ENCODE measurements at regions not wholly inside any gene's neighbourhood (a gene's known extent, or its start where the extent isn't known, plus 50 kb on each side); places are given as distances from the start of the nearest gene placed in this dataset.

- no peak for DNase-seq (ENCODE audit: low read depth)
Measured at GRCh38 chr2:52940101-52940500, 827.5 kb upstream of the CHAC2 start.

GRCh38 chr2:52939250-52939649 is 828.4 kb upstream of the CHAC2 start:
- no peak for DNase-seq (ENCODE audit: low read depth)

GRCh38 chr2:52936029-52936428 is 831.6 kb upstream of the CHAC2 start:
- no peak for DNase-seq (ENCODE audit: low read depth)

GRCh38 chr2:52934920-52935640 is 832.5 kb upstream of the CHAC2 start:
- no peak for DNase-seq (ENCODE audit: low read depth)

- DNase-seq (ENCODE audit: low read depth): peak; percentile 89
Measured at GRCh38 chr2:52934323-52934898, 833.2 kb upstream of the CHAC2 start.

GRCh38 chr2:52933878-52934277 is 833.7 kb upstream of the CHAC2 start:
- DNase-seq (ENCODE audit: low read depth): no peak

GRCh38 chr2:52931660-52932059 is 835.9 kb upstream of the CHAC2 start:
- no peak for DNase-seq (ENCODE audit: low read depth)

- DNase-seq (ENCODE audit: low read depth): no peak
Measured at GRCh38 chr2:52929412-52929811, 838.2 kb upstream of the CHAC2 start.

- DNase-seq (ENCODE audit: low read depth): no peak
Measured at GRCh38 chr2:52919673-52920072, 847.9 kb upstream of the CHAC2 start.

GRCh38 chr2:52918551-52918950 is 849.1 kb upstream of the CHAC2 start:
- peak; percentile 9 for DNase-seq (ENCODE audit: low read depth)

- no peak for DNase-seq (ENCODE audit: low read depth)
Measured at GRCh38 chr2:52916981-52917380, 850.6 kb upstream of the CHAC2 start.

- no peak for DNase-seq (ENCODE audit: low read depth)
Measured at GRCh38 chr2:52904355-52904891, 863.2 kb upstream of the CHAC2 start.

- no peak for DNase-seq (ENCODE audit: low read depth)
Measured at GRCh38 chr2:52897511-52898044, 870.0 kb upstream of the CHAC2 start.

GRCh38 chr2:52895726-52896340 is 871.8 kb upstream of the CHAC2 start:
- no peak for DNase-seq (ENCODE audit: low read depth)

GRCh38 chr2:52886556-52886955 is 881.0 kb upstream of the CHAC2 start:
- DNase-seq (ENCODE audit: low read depth): no peak

- no peak for DNase-seq (ENCODE audit: low read depth)
Measured at GRCh38 chr2:52884761-52885352, 882.7 kb upstream of the CHAC2 start.

- DNase-seq (ENCODE audit: low read depth): no peak
Measured at GRCh38 chr2:52882974-52883373, 884.6 kb upstream of the CHAC2 start.

GRCh38 chr2:52881606-52882005 is 886.0 kb upstream of the CHAC2 start:
- peak; percentile 78 for DNase-seq (ENCODE audit: low read depth)

GRCh38 chr2:52880872-52881271 is 886.7 kb upstream of the CHAC2 start:
- DNase-seq (ENCODE audit: low read depth): peak; percentile 36

GRCh38 chr2:52879561-52879960 is 888.0 kb upstream of the CHAC2 start:
- no peak for DNase-seq (ENCODE audit: low read depth)

GRCh38 chr2:52877703-52878102 is 889.9 kb upstream of the CHAC2 start:
- DNase-seq (ENCODE audit: low read depth): no peak

- DNase-seq (ENCODE audit: low read depth): no peak
Measured at GRCh38 chr2:52874466-52875106, 893.0 kb upstream of the CHAC2 start.
